ENCODE measurements at regions not wholly inside any gene's neighbourhood (a gene's known extent, or its start where the extent isn't known, plus 50 kb on each side); places are given as distances from the start of the nearest gene placed in this dataset.

- in situ Hi-C loops (cut with HindIII; ENCODE audit: extremely low pct_ligation_motif_present, low pct_unique_long_range_greater_than_20kb), result no loop called here
- no peak overlapping the region for H3K27ac ChIP-seq (ENCODE audit: extremely low read length, insufficient read depth, low read length)
- H4K20me1 ChIP-seq (ENCODE audit: insufficient read depth, low read length), result no peaks in the 10 kb centered on the region
- H3K4me2 ChIP-seq (ENCODE audit: low read depth, low read length), result no peak overlapping the region
- no peaks in the 10 kb centered on the region for H3K4me1 ChIP-seq (ENCODE audit: insufficient read depth, low read length)
- peaks cover 6% of the 10 kb centered on the region; the same call in 1 of the 2 replicates for H3K9me3 ChIP-seq (ENCODE audit: low read length)
- POLR2A ChIA-PET, result no interaction called here
- H3K9ac ChIP-seq (ENCODE audit: insufficient read depth, low read depth, low read length), result no peak overlapping the region
- 3% methylated on average over 8 of the region's 8 CpGs for WGBS (ENCODE audit: low lambda C conversion rate)
- BruUV-seq (replicated peaks), result no TSS peak
- FAIRE-seq (no peak), DNase-seq (ENCODE audit: low spot score) (no peak), ATAC-seq (no peak)
- H3K36me3 ChIP-seq (replicated peaks in 1 of 2; ENCODE audit: control insufficient read depth in 1 of 2, insufficient read depth in 2 of 2, low read length in 2 of 2), result no peaks in the 10 kb centered on the region
- no peaks in the 10 kb centered on the region for H3K27me3 ChIP-seq (ENCODE audit: control insufficient read depth in 1 of 2, insufficient read depth in 2 of 2, low read length in 2 of 2)
- no peak overlapping the region for H2AFZ ChIP-seq (ENCODE audit: low read length)
- intact Hi-C loops (cut with micrococcal nuclease; ENCODE audit: unreplicated experiment), result no loop called here
- CTCF ChIA-PET (ENCODE audit: low intra/inter-chr PET ratio, low total read pairs), result no interaction called here
- TF ChIP-seq PREB (CRISPR knock-in tag; IDR thresholded peaks at IDR 0.05) (no peak), PRPF4 (IDR thresholded peaks at IDR 0.05; ENCODE audit: low read depth, low read length, poor library complexity, severe bottlenecking) (no peak)
- H3K4me3 ChIP-seq (replicated peaks in 1 of 3; ENCODE audit: insufficient read depth in 1 of 3, low read depth in 2 of 3, low read length in 3 of 3), result no peak overlapping the region
- H3K79me2 ChIP-seq (ENCODE audit: insufficient read depth, low read length), result no peaks in the 10 kb centered on the region
These were observed 1372.9 kb downstream of the TECRL start for GRCh38 chr4:63036159-63036866.

GRCh38 chr4:63029380-63029779 lies 1379.9 kb downstream of the TECRL start:
- no peaks in the 10 kb centered on the region for H3K79me2 ChIP-seq (ENCODE audit: insufficient read depth, low read length)
- no peaks in the 10 kb centered on the region for H3K36me3 ChIP-seq (replicated peaks in 1 of 2; ENCODE audit: control insufficient read depth in 1 of 2, insufficient read depth in 2 of 2, low read length in 2 of 2)
- no peak overlapping the region for H3K27ac ChIP-seq (ENCODE audit: extremely low read length, insufficient read depth, low read length)
- WGBS (ENCODE audit: low lambda C conversion rate), result 0% methylated on average over 2 of the region's 3 CpGs
- H3K9me3 ChIP-seq (ENCODE audit: low read length), result peaks cover 6% of the 10 kb centered on the region; the same call in 1 of the 2 replicates
- intact Hi-C loops (cut with micrococcal nuclease; ENCODE audit: unreplicated experiment) (no loop called here), in situ Hi-C loops (cut with HindIII; ENCODE audit: extremely low pct_ligation_motif_present, low pct_unique_long_range_greater_than_20kb) (no loop called here)
- H3K4me1 ChIP-seq (ENCODE audit: insufficient read depth, low read length), result no peaks in the 10 kb centered on the region
- no peaks in the 10 kb centered on the region for H4K20me1 ChIP-seq (ENCODE audit: insufficient read depth, low read length)
- CTCF ChIA-PET (ENCODE audit: low intra/inter-chr PET ratio, low total read pairs), result no interaction called here
- no peak overlapping the region for H2AFZ ChIP-seq (ENCODE audit: low read length)
- no peak for ATAC-seq
- DNase-seq (ENCODE audit: low spot score), result no peak
- no peak overlapping the region for H3K4me2 ChIP-seq (ENCODE audit: low read depth, low read length)
- BruUV-seq (replicated peaks), result no TSS peak
- no peak for TF ChIP-seq ZNF597 (CRISPR knock-in tag; IDR thresholded peaks at IDR 0.05)
- peak; percentile 84 for TF ChIP-seq CREB1 (IDR thresholded peaks at IDR 0.05)
- no peak for TF ChIP-seq CREB1 (CRISPR knock-in tag; IDR thresholded peaks at IDR 0.05)
- no peak for TF ChIP-seq HNRNPLL (IDR thresholded peaks at IDR 0.05; ENCODE audit: low read depth, low read length, poor library complexity, severe bottlenecking)
- peak; percentile 85 for TF ChIP-seq ATF7 (IDR thresholded peaks at IDR 0.05)
- no peak for TF ChIP-seq ATF7 (CRISPR knock-in tag; IDR thresholded peaks at IDR 0.05)
- no peak overlapping the region for H3K9ac ChIP-seq (ENCODE audit: insufficient read depth, low read depth, low read length)
- FAIRE-seq, result no peak
- H3K27me3 ChIP-seq (ENCODE audit: control insufficient read depth in 1 of 2, insufficient read depth in 2 of 2, low read length in 2 of 2), result no peaks in the 10 kb centered on the region
- POLR2A ChIA-PET, result no interaction called here
- no peak overlapping the region for H3K4me3 ChIP-seq (replicated peaks in 1 of 3; ENCODE audit: insufficient read depth in 1 of 3, low read depth in 2 of 3, low read length in 3 of 3)

All from HepG2 (cell line).